ENCODE measurements at regions not wholly inside any gene's neighbourhood (a gene's known extent, or its start where the extent isn't known, plus 50 kb on each side); places are given as distances from the start of the nearest gene placed in this dataset.

- CTCF ChIA-PET (ENCODE audit: partially characterized antibody): no interaction called here
- H3K79me1 ChIP-seq (ENCODE audit: low read depth, low read length): no peaks in the 10 kb centered on the region
- TF ChIP-seq NRF1 (IDR thresholded peaks at IDR 0.05; ENCODE audit: low read depth, low read length) (no peak), HDAC6 (IDR thresholded peaks at IDR 0.05; ENCODE audit: low read depth, low read length) (no peak), EGR1 (IDR thresholded peaks at IDR 0.05; ENCODE audit: borderline replicate concordance, low read depth, low read length) (no peak)
Measured at GRCh38 chr5:35333366-35333765, 103.1 kb upstream of the PRLR start.

More at GRCh38 chr5:35333366-35333765, 103.1 kb upstream of the PRLR start:
- H2AFZ ChIP-seq (ENCODE audit: low read length): no peak overlapping the region
- no peaks in the 10 kb centered on the region for H4K20me1 ChIP-seq (replicated peaks in 1 of 2; ENCODE audit: control insufficient read depth in 1 of 2, insufficient read depth in 2 of 2, low read length in 2 of 2)
- H4K5ac ChIP-seq (ENCODE audit: insufficient read length, low read depth, low read length): no peak overlapping the region
- FAIRE-seq: no peak
- no peak overlapping the region for H2BK15ac ChIP-seq (ENCODE audit: low read length)
- no peaks in the 10 kb centered on the region for H3K9me3 ChIP-seq (ENCODE audit: insufficient read depth in 2 of 2, low read depth in 1 of 2, low read length in 1 of 2)
- peaks cover 3 to 19% (median 11%) of the 10 kb centered on the region in 4 experiments for H3K4me1 ChIP-seq (replicated peaks in 1 of 4; ENCODE audit: control insufficient read depth in 3 of 4, insufficient read depth in 4 of 4, low read length in 3 of 4)
- no peak overlapping the region for H3K23ac ChIP-seq (ENCODE audit: insufficient read length)
- H2BK120ac ChIP-seq (replicated peaks; ENCODE audit: low read depth, low read length): no peak overlapping the region
- H3K56ac ChIP-seq (replicated peaks; ENCODE audit: insufficient read length, low read depth, low read length): no peak overlapping the region
- H3K18ac ChIP-seq (ENCODE audit: extremely low read depth, low read length): no peak overlapping the region
- H2BK12ac ChIP-seq (ENCODE audit: low read depth, low read length): no peak overlapping the region
- no peak overlapping the region for H3K27ac ChIP-seq (ENCODE audit: low read depth, low read length)
- H3K9ac ChIP-seq (replicated peaks in 1 of 4; ENCODE audit: extremely low read depth in 1 of 4, low read depth in 3 of 4, low read length in 3 of 4): no peak overlapping the region
- no peak overlapping the region for H3K14ac ChIP-seq (ENCODE audit: insufficient read length)
- no peaks in the 10 kb centered on the region for H3K36me3 ChIP-seq (ENCODE audit: control insufficient read depth in 2 of 4, insufficient read depth in 4 of 4, low read length in 3 of 4)
- no peaks in the 10 kb centered on the region for H3K23me2 ChIP-seq (ENCODE audit: low read depth, low read length)
- DNase-seq (ENCODE audit: low read depth in 1 of 2, low spot score in 2 of 2): no peak
- no peaks in the 10 kb centered on the region for H3K79me2 ChIP-seq (ENCODE audit: control insufficient read depth in 1 of 2, insufficient read depth in 2 of 2, low read length in 2 of 2)
- POLR2A ChIA-PET (ENCODE audit: partially characterized antibody): no interaction called here
- no peak overlapping the region for H2BK20ac ChIP-seq (ENCODE audit: low read length)
- H2AK5ac ChIP-seq (ENCODE audit: low read depth, low read length): no peak overlapping the region
- no peak overlapping the region for H3K4me2 ChIP-seq (ENCODE audit: insufficient read depth in 1 of 2, low read depth in 2 of 2, low read length in 2 of 2)
- H3K4ac ChIP-seq (replicated peaks; ENCODE audit: insufficient read length, low read depth, low read length): no peak overlapping the region
- H3K4me3 ChIP-seq (ENCODE audit: extremely low read depth in 1 of 4, insufficient read depth in 2 of 4, low read depth in 3 of 4, low read length in 4 of 4): no peak overlapping the region
- no peaks in the 10 kb centered on the region for H3K27me3 ChIP-seq (replicated peaks in 1 of 4; ENCODE audit: control insufficient read depth in 3 of 4, extremely low read depth in 1 of 4, insufficient read depth in 3 of 4, low read length in 3 of 4)
- 75% methylated on average over 3 of the region's 3 CpGs; no CpG with 5 or more reads in 1 of the 2 experiments for WGBS, 2 experiments (ENCODE audit: extremely low coverage in 1 of 2, insufficient coverage in 1 of 2, insufficient read length in 1 of 2, insufficient replicate concordance in 2 of 2, low coverage in 1 of 2, low lambda C conversion rate in 2 of 2, missing lambda C conversion rate in 1 of 2)
- H2BK5ac ChIP-seq (ENCODE audit: low read depth, low read length): no peak overlapping the region
- no peak overlapping the region for H4K91ac ChIP-seq (replicated peaks; ENCODE audit: insufficient read length, low read length)
- H4K8ac ChIP-seq (ENCODE audit: extremely low read depth, insufficient read depth, low read length): no peak overlapping the region

Data from H1 (cell line).